HT-29 (cell line): ENCODE measurements at regions not wholly inside any gene's neighbourhood (a gene's known extent, or its start where the extent isn't known, plus 50 kb on each side); places are given as distances from the start of the nearest gene placed in this dataset.
"Not testable (repeated sequence)": the region's sequence is repeated elsewhere in the genome, so short reads cannot be mapped to it uniquely, and the experiment has no call there.

Experiments
- DNase-seq: peaks from one replicate; pipeline ENCODE4 v3.0.0-alpha.2; 2015; ENCODE audit warnings: low spot score

DNA sequence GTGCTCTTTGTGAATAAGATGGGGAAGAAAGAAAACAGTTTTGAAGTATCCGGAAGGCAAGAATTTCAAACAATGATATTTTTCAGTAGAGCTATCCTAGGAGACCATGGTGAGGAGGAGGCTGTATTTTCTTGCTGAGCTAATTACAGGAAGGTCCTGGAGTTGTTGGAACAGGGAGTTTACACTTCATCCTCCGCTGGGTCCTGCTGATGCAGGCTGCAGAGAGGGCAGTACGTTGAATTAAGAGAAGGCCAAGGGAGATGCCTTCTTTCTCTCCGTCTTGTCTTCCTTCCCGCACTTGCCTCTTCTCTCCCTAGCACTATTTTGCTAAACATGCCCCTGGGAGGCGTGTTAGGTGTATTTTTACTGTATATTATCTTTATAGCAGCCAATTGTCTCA lies 60.0 kb upstream of the EDAR start:
- DNase-seq: no peak

DNA sequence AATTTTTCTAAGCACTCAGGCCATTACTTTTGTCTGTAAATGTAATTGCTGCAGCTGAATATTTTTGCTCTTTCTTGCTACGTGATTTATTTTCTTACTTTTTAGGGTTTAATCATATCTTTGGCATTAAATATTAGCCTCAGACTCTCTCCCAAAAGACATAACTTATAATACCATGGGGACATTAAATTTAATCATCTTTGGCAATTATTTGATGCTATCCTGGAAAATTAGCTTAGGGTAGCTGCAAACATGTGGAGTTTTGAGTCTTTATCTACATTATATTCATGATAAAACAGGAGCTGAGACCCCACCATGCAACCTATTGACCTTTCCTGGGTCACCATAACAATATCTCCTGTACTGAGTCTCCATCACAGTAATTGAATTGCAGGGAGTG lies 59.1 kb upstream of the EDAR start:
- DNase-seq: no peak

DNA sequence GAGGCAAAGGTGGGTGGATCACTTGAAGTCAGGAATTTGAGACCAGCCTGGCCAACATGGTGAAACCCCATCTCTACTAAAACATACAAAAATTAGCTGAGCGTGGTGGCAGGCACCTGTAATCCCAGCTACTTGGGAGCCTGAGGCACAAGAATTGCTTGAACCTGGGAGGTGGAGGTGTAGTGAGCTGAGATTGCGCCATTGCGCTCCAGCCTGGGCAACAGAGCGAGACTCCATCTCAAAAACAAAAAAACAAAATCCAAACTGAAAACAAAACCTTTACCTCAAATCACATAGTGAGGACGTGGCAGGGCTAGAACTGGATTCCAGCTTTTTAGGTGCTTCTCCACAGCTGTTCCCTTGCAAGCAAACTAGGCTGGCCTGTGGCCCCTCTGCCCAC lies 58.5 kb upstream of the EDAR start:
- not testable (repeated sequence) for DNase-seq

DNA sequence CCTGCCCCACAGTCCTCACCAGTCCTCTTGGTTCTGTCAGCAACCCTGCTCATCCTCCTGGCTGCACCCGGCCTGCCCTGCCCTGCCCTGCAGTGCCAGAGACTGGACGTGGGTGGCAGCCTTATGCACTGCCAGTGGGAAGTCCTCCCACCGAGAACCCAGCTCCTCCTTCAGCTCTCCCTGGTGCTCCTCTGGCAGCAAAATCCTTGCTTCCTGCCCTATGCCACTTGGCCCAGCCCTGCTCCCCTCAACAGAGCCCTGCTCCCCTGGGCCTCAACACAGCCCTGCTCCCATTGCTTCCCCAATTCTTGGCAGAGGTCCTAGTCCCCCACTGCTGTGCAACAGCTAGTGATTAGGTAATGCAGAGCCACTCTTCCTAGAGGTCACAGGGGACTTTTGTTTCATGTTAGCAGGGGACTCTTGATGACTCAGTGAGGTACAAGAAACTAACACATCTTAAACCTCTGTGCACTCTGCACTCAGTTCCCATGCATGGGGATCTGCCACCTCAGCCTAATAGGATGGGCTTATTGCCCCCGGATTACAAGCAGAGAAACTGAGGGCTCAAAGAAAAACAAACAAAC lies 58.0 kb upstream of the EDAR start:
- peak; percentile 33 for DNase-seq

DNA sequence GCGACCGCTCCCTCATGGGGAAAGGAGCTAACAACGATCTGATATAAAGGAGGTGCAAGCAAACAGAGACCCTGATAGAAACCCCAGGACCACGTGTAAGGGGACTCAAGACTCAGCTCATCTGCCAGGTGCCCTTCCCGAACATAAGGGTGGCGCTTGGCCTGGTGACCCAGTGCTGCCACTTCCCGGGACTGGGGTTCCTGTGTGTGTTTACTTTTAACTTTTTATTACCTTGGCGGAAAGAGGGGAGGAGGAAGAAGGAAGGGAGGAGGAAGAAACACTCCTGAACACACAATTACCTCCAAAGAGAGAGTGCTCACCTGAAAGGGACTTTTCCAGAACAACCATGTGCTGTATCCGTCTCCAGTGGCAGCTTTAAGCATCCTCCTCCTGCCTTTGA lies 56.5 kb upstream of the EDAR start:
- peak; percentile 89 for DNase-seq

DNA sequence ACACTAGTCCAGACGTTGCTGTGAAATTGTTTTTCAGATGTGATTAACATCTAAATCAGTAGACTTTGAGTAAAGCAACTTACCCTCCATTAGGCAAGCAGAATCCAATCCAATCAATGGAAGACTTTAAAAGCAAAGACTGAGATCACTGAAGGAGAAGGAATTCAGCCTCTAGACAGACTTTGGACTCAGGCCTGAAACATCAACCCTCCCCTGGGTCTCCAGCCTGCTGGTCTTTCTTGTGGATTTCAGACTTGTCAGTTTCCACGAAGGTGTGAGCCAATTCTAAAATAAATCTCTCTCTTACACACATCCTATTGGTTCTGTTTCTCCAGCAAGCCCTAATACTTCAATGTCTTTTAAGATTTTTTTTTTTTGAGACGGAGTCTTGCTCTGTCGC lies 50.0 kb upstream of the EDAR start:
- DNase-seq: no peak
